Osteocyte (in vitro differentiated cells): ENCODE measurements at regions not wholly inside any gene's neighbourhood (a gene's known extent, or its start where the extent isn't known, plus 50 kb on each side); places are given as distances from the start of the nearest gene placed in this dataset.

Source experiments
- DNase-seq: peaks from one replicate; pipeline ENCODE4 v3.0.0; 2021; ENCODE audit warnings: mixed read lengths; ENCODE audit not compliant: unreplicated experiment; ENCODE audit errors: extremely low spot score
- H3K27ac Mint-ChIP-seq: one replicate; pipeline ENCODE4 v1.8.0; 2021; ENCODE audit warnings: mild to moderate bottlenecking, mixed read lengths; ENCODE audit not compliant: unreplicated experiment
- H3K27me3 Mint-ChIP-seq: one replicate; pipeline ENCODE4 v1.8.0; 2021; ENCODE audit warnings: mixed read lengths; ENCODE audit not compliant: unreplicated experiment
- H3K36me3 Mint-ChIP-seq: one replicate; pipeline ENCODE4 v1.8.0; 2021; ENCODE audit warnings: mixed read lengths; ENCODE audit not compliant: unreplicated experiment
- H3K4me1 Mint-ChIP-seq: one replicate; pipeline ENCODE4 v1.8.0; 2021; ENCODE audit warnings: mixed read lengths; ENCODE audit not compliant: unreplicated experiment
- H3K4me3 Mint-ChIP-seq: one replicate; pipeline ENCODE4 v1.8.0; 2021; ENCODE audit warnings: mild to moderate bottlenecking, moderate library complexity, mixed read lengths; ENCODE audit not compliant: unreplicated experiment
- H3K9me3 Mint-ChIP-seq: one replicate; pipeline ENCODE4 v1.8.0; 2021; ENCODE audit warnings: mixed read lengths; ENCODE audit not compliant: unreplicated experiment
- CTCF ChIP-seq: fragments of 200-600 bp; sonication (generic); IDR thresholded peaks from 2 replicates; pipeline ENCODE4 v1.5.0; 2021; ENCODE audit warnings: antibody characterized with exemption, mild to moderate bottlenecking, moderate library complexity

- TF ChIP-seq CTCF: no peak
- H3K36me3 Mint-ChIP-seq: no peaks in the 10 kb centered on the region
- no peak overlapping the region for H3K4me3 Mint-ChIP-seq
- no peak for DNase-seq
- peaks cover 10% of the 10 kb centered on the region for H3K4me1 Mint-ChIP-seq
- H3K27ac Mint-ChIP-seq: no peak overlapping the region
- no peaks in the 10 kb centered on the region for H3K27me3 Mint-ChIP-seq
- H3K9me3 Mint-ChIP-seq: peaks cover 9% of the 10 kb centered on the region
These were observed 274.2 kb upstream of the MYOCD start for GRCh38 chr17:12391468-12391867.

- Mint-ChIP-seq H3K36me3 (no peaks in the 10 kb centered on the region), H3K4me3 (no peak overlapping the region), H3K4me1 (peaks cover 10% of the 10 kb centered on the region), H3K9me3 (peaks cover 9% of the 10 kb centered on the region), H3K27me3 (no peaks in the 10 kb centered on the region), H3K27ac (no peak overlapping the region)
- TF ChIP-seq CTCF: peak; percentile 54
- DNase-seq: no peak
These were observed 269.8 kb upstream of the MYOCD start for GRCh38 chr17:12395733-12396354.

GRCh38 chr17:12398441-12399051 lies 267.1 kb upstream of the MYOCD start:
- Mint-ChIP-seq H3K4me1 (peaks cover 11% of the 10 kb centered on the region), H3K36me3 (no peaks in the 10 kb centered on the region), H3K27ac (no peak overlapping the region), H3K9me3 (peaks cover 9% of the 10 kb centered on the region), H3K4me3 (no peak overlapping the region), H3K27me3 (no peaks in the 10 kb centered on the region)
- TF ChIP-seq CTCF: no peak
- no peak for DNase-seq

GRCh38 chr17:12402963-12403622 lies 262.6 kb upstream of the MYOCD start:
- H3K27ac Mint-ChIP-seq: peak overlapping the region; percentile 49
- TF ChIP-seq CTCF: no peak
- no peaks in the 10 kb centered on the region for H3K36me3 Mint-ChIP-seq
- peaks cover 12% of the 10 kb centered on the region for H3K4me1 Mint-ChIP-seq
- H3K27me3 Mint-ChIP-seq: no peaks in the 10 kb centered on the region
- H3K4me3 Mint-ChIP-seq: no peak overlapping the region
- no peak for DNase-seq
- H3K9me3 Mint-ChIP-seq: no peaks in the 10 kb centered on the region

- Mint-ChIP-seq H3K36me3 (no peaks in the 10 kb centered on the region), H3K4me3 (no peak overlapping the region), H3K4me1 (peaks cover 12% of the 10 kb centered on the region), H3K27ac (no peak overlapping the region), H3K9me3 (no peaks in the 10 kb centered on the region), H3K27me3 (no peaks in the 10 kb centered on the region)
- DNase-seq: no peak
- TF ChIP-seq CTCF: no peak
These were observed 261.8 kb upstream of the MYOCD start for GRCh38 chr17:12403881-12404398.
